ENCODE measurements at regions not wholly inside any gene's neighbourhood (a gene's known extent, or its start where the extent isn't known, plus 50 kb on each side); places are given as distances from the start of the nearest gene placed in this dataset.

DNA sequence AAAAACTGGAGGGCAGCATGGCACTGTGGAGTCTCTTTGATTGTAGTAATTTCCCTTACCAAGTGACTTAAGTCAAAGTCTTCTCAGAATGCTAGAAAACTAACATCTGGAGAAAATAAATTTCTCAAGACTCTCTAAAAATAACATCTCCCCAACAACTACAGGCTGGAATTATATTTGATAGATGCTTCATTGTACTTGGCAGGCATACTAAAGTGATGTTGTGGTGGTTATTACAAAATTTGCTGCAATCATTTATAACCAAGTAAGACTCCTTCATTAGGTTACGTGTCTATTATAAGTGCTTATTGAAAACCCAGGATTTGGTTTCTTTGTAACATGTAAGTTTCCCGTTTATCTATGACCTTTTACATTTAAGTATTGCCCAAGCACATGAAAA is 132.9 kb upstream of the NRIP1 start:
- TF ChIP-seq CTCF (IDR thresholded peaks at IDR 0.05; ENCODE audit: insufficient read depth, missing control alignments) = no peak
- FAIRE-seq (no peak), DNase-seq (ENCODE audit: insufficient read length, low spot score) (no peak)

DNA sequence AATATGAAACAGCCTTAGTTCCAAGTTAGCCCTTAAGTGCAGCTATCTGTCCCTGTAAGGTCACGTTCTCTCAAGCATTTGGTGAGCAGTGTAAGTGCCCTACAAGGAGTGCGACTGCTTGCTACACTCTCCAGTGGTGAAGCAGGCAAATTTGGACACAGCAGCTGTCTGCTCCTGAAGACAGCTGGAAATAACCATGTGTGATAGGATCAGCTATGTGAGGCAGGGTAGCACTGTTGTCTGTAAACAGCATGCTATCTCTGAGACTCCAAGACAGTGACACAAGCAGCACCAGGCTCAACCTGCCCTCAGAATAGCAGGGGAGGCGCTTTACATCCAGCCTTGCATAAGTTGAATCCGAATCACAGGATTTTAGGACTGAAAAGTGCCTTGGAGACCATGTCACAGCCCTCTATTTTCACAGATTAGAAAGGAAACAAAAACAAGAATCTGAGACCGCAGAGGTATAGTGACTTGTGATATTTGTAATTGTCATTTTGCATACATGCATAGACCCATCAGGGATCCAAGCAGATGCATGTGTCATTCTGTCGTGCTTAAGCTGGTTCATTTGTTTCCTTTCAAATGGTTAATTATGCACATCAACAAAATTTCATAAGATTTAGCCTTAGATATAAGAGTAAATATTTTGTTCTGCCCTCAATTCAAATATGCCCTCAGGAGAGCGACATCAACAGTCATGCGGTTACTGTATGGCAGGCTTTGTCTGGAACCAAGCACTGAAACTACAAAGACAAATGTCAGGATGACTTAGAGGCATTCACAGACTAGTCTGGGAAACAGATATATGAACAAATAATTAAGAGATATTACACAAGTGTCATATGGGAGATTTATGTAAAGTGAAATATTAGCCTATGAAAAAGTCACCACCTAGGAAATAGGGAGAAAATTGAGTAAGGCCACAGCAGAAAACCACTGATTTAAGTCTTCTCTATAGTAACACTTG is 134.9 kb upstream of the NRIP1 start:
- DNase-seq (ENCODE audit: insufficient read length, low spot score) (no peak), FAIRE-seq (no peak)
- no peak for TF ChIP-seq CTCF (IDR thresholded peaks at IDR 0.05; ENCODE audit: insufficient read depth, missing control alignments)

DNA sequence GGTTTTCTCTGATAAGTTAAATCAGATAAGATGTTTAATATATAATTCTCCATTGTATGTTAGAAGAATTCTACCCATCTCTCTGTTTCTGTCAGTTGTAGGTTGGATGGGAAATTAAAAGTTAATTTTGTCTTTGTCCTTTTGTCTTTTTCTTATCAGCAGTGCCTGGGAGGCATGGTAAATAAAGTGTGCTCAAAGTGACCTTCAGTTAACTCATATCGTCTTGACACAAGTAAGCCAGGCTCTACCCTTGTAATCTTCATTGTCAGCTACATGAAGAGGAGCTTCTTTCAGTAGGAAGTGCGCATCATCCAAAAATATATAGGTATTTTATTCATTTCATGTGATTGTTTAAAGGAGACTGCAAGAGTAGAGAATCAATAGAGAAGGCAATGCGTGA is 138.9 kb upstream of the NRIP1 start:
- DNase-seq (ENCODE audit: insufficient read length, low spot score) = no peak
- FAIRE-seq = no peak
- no peak for TF ChIP-seq CTCF (IDR thresholded peaks at IDR 0.05; ENCODE audit: insufficient read depth, missing control alignments)

GRCh38 chr21:15204140-15204969 is 139.6 kb upstream of the NRIP1 start:
- DNase-seq (ENCODE audit: insufficient read length, low spot score) (no peak), FAIRE-seq (no peak)
- TF ChIP-seq CTCF (IDR thresholded peaks at IDR 0.05; ENCODE audit: insufficient read depth, missing control alignments) = no peak

DNA sequence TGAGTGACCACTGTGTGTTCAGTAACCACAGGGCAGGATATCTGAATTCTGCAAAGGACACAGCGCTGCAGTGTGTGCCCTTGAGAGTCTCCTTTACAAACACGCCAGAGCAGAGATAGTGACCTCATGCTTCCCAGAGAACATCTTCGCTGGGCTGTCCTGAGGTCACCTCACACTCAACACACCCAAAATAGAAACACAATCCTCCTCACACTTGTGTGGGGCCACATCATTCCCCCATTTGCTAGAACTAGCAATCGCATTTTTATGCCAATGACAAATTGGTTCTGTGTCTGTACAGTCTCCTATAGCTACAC is 140.1 kb upstream of the NRIP1 start:
- DNase-seq (ENCODE audit: insufficient read length, low spot score) (no peak), FAIRE-seq (no peak)
- TF ChIP-seq CTCF (IDR thresholded peaks at IDR 0.05; ENCODE audit: insufficient read depth, missing control alignments) = no peak

DNA sequence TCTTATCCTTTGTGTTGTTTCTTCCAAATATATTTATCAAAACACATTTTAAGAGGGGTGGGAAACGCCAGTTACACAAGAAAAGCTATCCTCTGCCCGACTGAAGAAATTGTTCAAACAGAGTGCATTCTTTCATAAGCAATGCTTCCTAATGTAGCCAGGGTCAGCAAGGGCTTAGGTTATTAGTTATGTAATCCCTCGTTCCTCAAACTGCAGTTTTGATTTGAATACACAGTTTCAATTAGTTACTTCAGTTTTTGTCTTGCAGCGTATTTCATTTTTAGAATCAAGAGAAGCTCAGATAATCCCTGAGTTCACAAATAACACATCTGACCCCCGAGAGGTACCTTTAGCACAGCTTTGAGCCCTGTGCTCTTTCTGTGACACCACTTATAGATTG is 141.7 kb upstream of the NRIP1 start:
- TF ChIP-seq CTCF (IDR thresholded peaks at IDR 0.05; ENCODE audit: insufficient read depth, missing control alignments) = no peak
- DNase-seq (ENCODE audit: insufficient read length, low spot score) (no peak), FAIRE-seq (no peak)

Data from D721Med (cell line).